ENCODE measurements at regions not wholly inside any gene's neighbourhood (a gene's known extent, or its start where the extent isn't known, plus 50 kb on each side); places are given as distances from the start of the nearest gene placed in this dataset.

- H3K4me3 ChIP-seq (replicated peaks in 1 of 2; ENCODE audit: low read depth in 2 of 2, low read length in 2 of 2), result no peak overlapping the region
- TF ChIP-seq, protein P1, sequence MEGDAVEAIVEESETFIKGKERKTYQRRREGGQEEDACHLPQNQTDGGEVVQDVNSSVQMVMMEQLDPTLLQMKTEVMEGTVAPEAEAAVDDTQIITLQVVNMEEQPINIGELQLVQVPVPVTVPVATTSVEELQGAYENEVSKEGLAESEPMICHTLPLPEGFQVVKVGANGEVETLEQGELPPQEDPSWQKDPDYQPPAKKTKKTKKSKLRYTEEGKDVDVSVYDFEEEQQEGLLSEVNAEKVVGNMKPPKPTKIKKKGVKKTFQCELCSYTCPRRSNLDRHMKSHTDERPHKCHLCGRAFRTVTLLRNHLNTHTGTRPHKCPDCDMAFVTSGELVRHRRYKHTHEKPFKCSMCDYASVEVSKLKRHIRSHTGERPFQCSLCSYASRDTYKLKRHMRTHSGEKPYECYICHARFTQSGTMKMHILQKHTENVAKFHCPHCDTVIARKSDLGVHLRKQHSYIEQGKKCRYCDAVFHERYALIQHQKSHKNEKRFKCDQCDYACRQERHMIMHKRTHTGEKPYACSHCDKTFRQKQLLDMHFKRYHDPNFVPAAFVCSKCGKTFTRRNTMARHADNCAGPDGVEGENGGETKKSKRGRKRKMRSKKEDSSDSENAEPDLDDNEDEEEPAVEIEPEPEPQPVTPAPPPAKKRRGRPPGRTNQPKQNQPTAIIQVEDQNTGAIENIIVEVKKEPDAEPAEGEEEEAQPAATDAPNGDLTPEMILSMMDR (IDR thresholded peaks at IDR 0.05; ENCODE audit: low read depth, low read length), result no peak
- DNase-seq (ENCODE audit: low read depth in 2 of 2), result no peak
These were observed 997.1 kb downstream of the EFNB2 start for GRCh38 chr13:105538346-105538745.

- no peak for DNase-seq (ENCODE audit: low read depth in 2 of 2)
- no peak overlapping the region for H3K4me3 ChIP-seq (replicated peaks in 1 of 2; ENCODE audit: low read depth in 2 of 2, low read length in 2 of 2)
- TF ChIP-seq, protein P1 (IDR thresholded peaks at IDR 0.05; ENCODE audit: low read depth, low read length), result no peak
These were observed 998.3 kb downstream of the EFNB2 start for GRCh38 chr13:105537113-105537512.

GRCh38 chr13:105530468-105530867 is 1005.0 kb downstream of the EFNB2 start:
- TF ChIP-seq, protein P1 (IDR thresholded peaks at IDR 0.05; ENCODE audit: low read depth, low read length), result no peak
- H3K4me3 ChIP-seq (replicated peaks in 1 of 2; ENCODE audit: low read depth in 2 of 2, low read length in 2 of 2), result no peak overlapping the region
- DNase-seq (ENCODE audit: low read depth in 2 of 2), result no peak

DNA sequence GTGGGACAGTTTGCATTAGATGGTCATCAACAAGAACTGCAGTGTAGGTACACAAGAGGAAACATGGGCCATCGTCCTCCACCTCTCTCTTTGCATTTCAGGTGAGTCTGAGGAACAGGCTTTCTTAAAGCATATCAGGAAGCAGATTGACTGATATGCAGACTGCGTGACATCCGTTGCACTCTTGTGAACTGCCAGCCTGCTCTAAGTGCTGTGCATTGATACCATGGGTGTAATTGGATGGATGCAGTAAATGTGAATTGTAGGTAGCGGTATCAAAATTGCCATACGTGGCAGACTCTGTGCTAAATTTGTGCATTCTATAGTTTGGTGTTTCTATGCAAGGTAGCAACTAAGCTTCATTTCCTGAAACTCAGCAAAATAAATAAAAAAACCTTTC is 1008.3 kb downstream of the EFNB2 start:
- DNase-seq (ENCODE audit: low read depth in 2 of 2), result no peak
- H3K4me3 ChIP-seq (replicated peaks in 1 of 2; ENCODE audit: low read depth in 2 of 2, low read length in 2 of 2), result no peak overlapping the region
- TF ChIP-seq, protein P1 (IDR thresholded peaks at IDR 0.05; ENCODE audit: low read depth, low read length), result no peak

- TF ChIP-seq, protein P1 (IDR thresholded peaks at IDR 0.05; ENCODE audit: low read depth, low read length), result no peak
- H3K4me3 ChIP-seq (replicated peaks in 1 of 2; ENCODE audit: low read depth in 2 of 2, low read length in 2 of 2), result no peak overlapping the region
- peak in 1 of 2 donors; percentile 48 for DNase-seq (ENCODE audit: low read depth in 2 of 2)
These were observed 1015.7 kb downstream of the EFNB2 start for GRCh38 chr13:105519771-105520170.

- no peak overlapping the region for H3K4me3 ChIP-seq (replicated peaks in 1 of 2; ENCODE audit: low read depth in 2 of 2, low read length in 2 of 2)
- peak in 1 of 2 donors; percentile 65 for DNase-seq (ENCODE audit: low read depth in 2 of 2)
- TF ChIP-seq, protein P1 (IDR thresholded peaks at IDR 0.05; ENCODE audit: low read depth, low read length), result no peak
These were observed 1017.4 kb downstream of the EFNB2 start for GRCh38 chr13:105518086-105518485.

- DNase-seq (ENCODE audit: low read depth in 2 of 2), result no peak
- no peak overlapping the region for H3K4me3 ChIP-seq (replicated peaks in 1 of 2; ENCODE audit: low read depth in 2 of 2, low read length in 2 of 2)
- TF ChIP-seq, protein P1 (IDR thresholded peaks at IDR 0.05; ENCODE audit: low read depth, low read length), result no peak
These were observed 1021.1 kb downstream of the EFNB2 start for GRCh38 chr13:105514401-105514800.
